Suppressor macrophage treated with lipopolysaccharide for 1 hour (primary cell): ENCODE measurements at regions not wholly inside any gene's neighbourhood (a gene's known extent, or its start where the extent isn't known, plus 50 kb on each side); places are given as distances from the start of the nearest gene placed in this dataset.
A peak's percentile ranks its signal among the peaks of the same experiment; 100 is the strongest.

Experiments used
- DNase-seq, 3 donors: peaks; one replicate each; pipeline ENCODE4 v3.0.0-alpha.2; 2020 to 2022

GRCh38 chr1:172895050-172895460 lies 155.7 kb downstream of the TNFSF18 start:
- DNase-seq, result no peak

- no peak for DNase-seq
These were observed 155.0 kb downstream of the TNFSF18 start for GRCh38 chr1:172895761-172896160.

- DNase-seq, result no peak
These were observed 153.0 kb downstream of the TNFSF18 start for GRCh38 chr1:172897738-172898137.

- no peak for DNase-seq
These were observed 151.9 kb downstream of the TNFSF18 start for GRCh38 chr1:172898866-172899265.

GRCh38 chr1:172900376-172900997 lies 150.3 kb downstream of the TNFSF18 start:
- peak; percentile 24 to 52 (median 48) for DNase-seq

GRCh38 chr1:172902200-172902599 lies 148.5 kb downstream of the TNFSF18 start:
- no peak for DNase-seq

- peak in 1 of 3 donors; percentile 14 for DNase-seq
These were observed 147.8 kb downstream of the TNFSF18 start for GRCh38 chr1:172902861-172903381.

- DNase-seq, result no peak
These were observed 147.0 kb downstream of the TNFSF18 start for GRCh38 chr1:172903581-172904220.

GRCh38 chr1:172905452-172905851 lies 145.3 kb downstream of the TNFSF18 start:
- peak; percentile 15 to 27 (median 26) for DNase-seq

GRCh38 chr1:172906778-172907592 lies 143.8 kb downstream of the TNFSF18 start:
- DNase-seq, result peak; percentile 56 to 65 (median 64)

GRCh38 chr1:172907834-172908326 lies 142.9 kb downstream of the TNFSF18 start:
- DNase-seq, result no peak

- no peak for DNase-seq
These were observed 141.0 kb downstream of the TNFSF18 start for GRCh38 chr1:172909606-172910326.

GRCh38 chr1:172912765-172913260 lies 137.9 kb downstream of the TNFSF18 start:
- no peak for DNase-seq

GRCh38 chr1:172914501-172915144 lies 136.1 kb downstream of the TNFSF18 start:
- peak in 2 of 3 donors; percentile 25 to 29 for DNase-seq

- DNase-seq, result peak; percentile 59 to 66 (median 60)
These were observed 135.5 kb downstream of the TNFSF18 start for GRCh38 chr1:172915271-172915670.

- no peak for DNase-seq
These were observed 134.6 kb downstream of the TNFSF18 start for GRCh38 chr1:172916116-172916515.

- DNase-seq, result no peak
These were observed 132.8 kb downstream of the TNFSF18 start for GRCh38 chr1:172917972-172918371.

GRCh38 chr1:172918478-172918877 lies 132.3 kb downstream of the TNFSF18 start:
- no peak for DNase-seq

GRCh38 chr1:172926070-172926469 lies 124.7 kb downstream of the TNFSF18 start:
- DNase-seq, result no peak

- no peak for DNase-seq
These were observed 122.3 kb downstream of the TNFSF18 start for GRCh38 chr1:172928412-172928811.

GRCh38 chr1:172929006-172929405 lies 121.7 kb downstream of the TNFSF18 start:
- DNase-seq, result no peak

- no peak for DNase-seq
These were observed 120.6 kb downstream of the TNFSF18 start for GRCh38 chr1:172930142-172930541.
